PFSK-1 (cell line): ENCODE measurements at regions not wholly inside any gene's neighbourhood (a gene's known extent, or its start where the extent isn't known, plus 50 kb on each side); places are given as distances from the start of the nearest gene placed in this dataset.

Experiments used
- POLR2AphosphoS5 ChIP-seq: IDR thresholded peaks from 2 replicates; pipeline ENCODE4 v1.6.1; 2012; ENCODE audit warnings: low read depth, mild to moderate bottlenecking, control low read depth, low read length, moderate library complexity
- TF ChIP-seq, protein P1 (sequence below), 2 experiments: IDR thresholded peaks; 2 replicates each; pipeline versions ENCODE4 v1.6.1 to v1.8.0; 2011 to 2012; ENCODE audit warnings: low read depth in 2 of 2, low read length in 2 of 2, control low read depth in 1 of 2, inconsistent platforms in 1 of 2, mild to moderate bottlenecking in 1 of 2, moderate library complexity in 1 of 2; ENCODE audit not compliant: insufficient read depth in 1 of 2

DNA sequence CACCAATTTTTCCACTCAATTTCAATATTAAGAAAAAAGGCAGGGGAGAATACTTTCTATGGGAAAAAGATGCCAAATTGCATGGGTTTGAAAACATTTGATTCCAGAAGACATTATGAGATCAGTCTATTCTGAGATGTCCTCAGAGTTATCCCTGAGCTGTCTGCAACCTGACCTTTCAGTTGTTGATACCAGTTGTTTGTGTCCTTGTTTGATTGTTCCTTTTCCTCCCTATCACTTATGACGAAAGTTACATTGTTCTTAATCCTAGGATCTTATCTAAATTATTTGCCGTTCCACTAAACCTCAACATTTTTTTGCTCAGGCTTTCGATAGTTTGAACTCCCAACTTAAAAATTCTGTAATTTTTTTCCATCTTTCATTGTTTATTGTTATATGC, 336.3 kb upstream of the NOVA1 start:
- TF ChIP-seq, protein P1, sequence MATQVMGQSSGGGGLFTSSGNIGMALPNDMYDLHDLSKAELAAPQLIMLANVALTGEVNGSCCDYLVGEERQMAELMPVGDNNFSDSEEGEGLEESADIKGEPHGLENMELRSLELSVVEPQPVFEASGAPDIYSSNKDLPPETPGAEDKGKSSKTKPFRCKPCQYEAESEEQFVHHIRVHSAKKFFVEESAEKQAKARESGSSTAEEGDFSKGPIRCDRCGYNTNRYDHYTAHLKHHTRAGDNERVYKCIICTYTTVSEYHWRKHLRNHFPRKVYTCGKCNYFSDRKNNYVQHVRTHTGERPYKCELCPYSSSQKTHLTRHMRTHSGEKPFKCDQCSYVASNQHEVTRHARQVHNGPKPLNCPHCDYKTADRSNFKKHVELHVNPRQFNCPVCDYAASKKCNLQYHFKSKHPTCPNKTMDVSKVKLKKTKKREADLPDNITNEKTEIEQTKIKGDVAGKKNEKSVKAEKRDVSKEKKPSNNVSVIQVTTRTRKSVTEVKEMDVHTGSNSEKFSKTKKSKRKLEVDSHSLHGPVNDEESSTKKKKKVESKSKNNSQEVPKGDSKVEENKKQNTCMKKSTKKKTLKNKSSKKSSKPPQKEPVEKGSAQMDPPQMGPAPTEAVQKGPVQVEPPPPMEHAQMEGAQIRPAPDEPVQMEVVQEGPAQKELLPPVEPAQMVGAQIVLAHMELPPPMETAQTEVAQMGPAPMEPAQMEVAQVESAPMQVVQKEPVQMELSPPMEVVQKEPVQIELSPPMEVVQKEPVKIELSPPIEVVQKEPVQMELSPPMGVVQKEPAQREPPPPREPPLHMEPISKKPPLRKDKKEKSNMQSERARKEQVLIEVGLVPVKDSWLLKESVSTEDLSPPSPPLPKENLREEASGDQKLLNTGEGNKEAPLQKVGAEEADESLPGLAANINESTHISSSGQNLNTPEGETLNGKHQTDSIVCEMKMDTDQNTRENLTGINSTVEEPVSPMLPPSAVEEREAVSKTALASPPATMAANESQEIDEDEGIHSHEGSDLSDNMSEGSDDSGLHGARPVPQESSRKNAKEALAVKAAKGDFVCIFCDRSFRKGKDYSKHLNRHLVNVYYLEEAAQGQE (IDR thresholded peaks at IDR 0.05; ENCODE audit: insufficient read depth in 1 of 2, low read depth in 2 of 2, low read length in 2 of 2), result no peak
- TF ChIP-seq POLR2AphosphoS5, result no peak
